Uterus (tissue), 2 donors: ENCODE measurements at regions not wholly inside any gene's neighbourhood (a gene's known extent, or its start where the extent isn't known, plus 50 kb on each side); places are given as distances from the start of the nearest gene placed in this dataset.

Experiments
- POLR2A ChIP-seq, 2 donors: fragments of 450-650 bp; IDR thresholded peaks; one replicate each; pipeline ENCODE4 v1.6.1; 2016; ENCODE audit warnings: antibody characterized with exemption in 2 of 2, mild to moderate bottlenecking in 1 of 2, moderate library complexity in 1 of 2
- TF ChIP-seq, protein P1 (sequence below), 4 experiments: fragments of 200-600 bp in 2 of 4; fragments of 450-650 bp in 2 of 4; sonication (generic) in 2 of 4; IDR thresholded peaks; one replicate each; pipeline ENCODE4 v1.5.1; 2016 to 2019; ENCODE audit warnings: antibody characterized with exemption in 4 of 4, mild to moderate bottlenecking in 2 of 4, moderate library complexity in 1 of 4

DNA sequence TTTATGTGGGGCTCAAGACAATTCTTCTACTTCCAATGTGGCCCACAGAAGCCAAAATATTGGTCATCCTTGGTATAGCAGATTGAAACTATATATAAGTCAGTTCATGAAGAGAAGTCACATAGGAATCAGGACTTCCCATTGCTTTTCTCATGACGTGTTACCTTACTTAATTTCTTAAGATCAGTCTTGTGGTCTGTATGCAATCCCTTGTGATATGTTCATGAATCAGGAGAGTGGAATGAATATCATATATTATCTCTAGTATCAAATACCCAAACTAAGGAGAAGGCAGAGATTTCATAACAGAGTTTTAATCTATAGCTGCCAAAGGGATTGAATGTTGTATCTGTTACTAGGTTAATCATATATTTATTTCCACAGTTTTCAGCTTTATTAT, 1390.4 kb downstream of the SUCLG1 start:
- TF ChIP-seq, protein P1, sequence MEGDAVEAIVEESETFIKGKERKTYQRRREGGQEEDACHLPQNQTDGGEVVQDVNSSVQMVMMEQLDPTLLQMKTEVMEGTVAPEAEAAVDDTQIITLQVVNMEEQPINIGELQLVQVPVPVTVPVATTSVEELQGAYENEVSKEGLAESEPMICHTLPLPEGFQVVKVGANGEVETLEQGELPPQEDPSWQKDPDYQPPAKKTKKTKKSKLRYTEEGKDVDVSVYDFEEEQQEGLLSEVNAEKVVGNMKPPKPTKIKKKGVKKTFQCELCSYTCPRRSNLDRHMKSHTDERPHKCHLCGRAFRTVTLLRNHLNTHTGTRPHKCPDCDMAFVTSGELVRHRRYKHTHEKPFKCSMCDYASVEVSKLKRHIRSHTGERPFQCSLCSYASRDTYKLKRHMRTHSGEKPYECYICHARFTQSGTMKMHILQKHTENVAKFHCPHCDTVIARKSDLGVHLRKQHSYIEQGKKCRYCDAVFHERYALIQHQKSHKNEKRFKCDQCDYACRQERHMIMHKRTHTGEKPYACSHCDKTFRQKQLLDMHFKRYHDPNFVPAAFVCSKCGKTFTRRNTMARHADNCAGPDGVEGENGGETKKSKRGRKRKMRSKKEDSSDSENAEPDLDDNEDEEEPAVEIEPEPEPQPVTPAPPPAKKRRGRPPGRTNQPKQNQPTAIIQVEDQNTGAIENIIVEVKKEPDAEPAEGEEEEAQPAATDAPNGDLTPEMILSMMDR (IDR thresholded peaks at IDR 0.05) = no peak
- TF ChIP-seq POLR2A (IDR thresholded peaks at IDR 0.05) = no peak
